Activated B cell treated with CpG ODN at 0.5 μM for 24 hours (primary cell): ENCODE measurements at regions not wholly inside any gene's neighbourhood (a gene's known extent, or its start where the extent isn't known, plus 50 kb on each side); places are given as distances from the start of the nearest gene placed in this dataset.

Source experiments
- ATAC-seq: fragments of 200-7000 bp; cut with Tn5 transposase; one replicate; pipeline ENCODE4 v1.10.0; 2021; ENCODE audit warnings: low read depth, mild to moderate bottlenecking, moderate library complexity
- CTCF ChIA-PET: fragments of 350-600 bp; sonication (Branson Sonifier 250); formaldehyde crosslinking; loops from one replicate; lab custom pipeline; 2021; ENCODE audit warnings: antibody characterized with exemption; lab: Charles Lee
- POLR2A ChIA-PET: fragments of 350-600 bp; sonication (Branson Sonifier 250); formaldehyde crosslinking; loops from one replicate; lab custom pipeline; 2021; ENCODE audit warnings: antibody characterized with exemption; lab: Charles Lee
- DNase-seq: peaks from one replicate; pipeline ENCODE4 v3.0.0; 2022
- H3K27ac Mint-ChIP-seq: one replicate; pipeline ENCODE4 v1.8.0; 2020; ENCODE audit warnings: mixed read lengths
- H3K27me3 Mint-ChIP-seq: one replicate; pipeline ENCODE4 v1.8.0; 2021; ENCODE audit warnings: mixed read lengths
- H3K36me3 Mint-ChIP-seq: one replicate; pipeline ENCODE4 v1.8.0; 2021; ENCODE audit warnings: low read depth, mixed read lengths
- H3K4me1 Mint-ChIP-seq: one replicate; pipeline ENCODE4 v1.8.0; 2021; ENCODE audit warnings: mixed read lengths
- H3K4me3 Mint-ChIP-seq: one replicate; pipeline ENCODE4 v1.8.0; 2020; ENCODE audit warnings: mild to moderate bottlenecking, mixed read lengths
- H3K9me3 Mint-ChIP-seq: one replicate; pipeline ENCODE4 v1.8.0; 2020; ENCODE audit warnings: mixed read lengths
- intact Hi-C: fragments of 100-400 bp; cut with micrococcal nuclease; formaldehyde crosslinking; loops from one replicate; pipeline ENCODE4 v1.15.1; 2024
- TF ChIP-seq, protein P1 (sequence below): fragments of 200-600 bp; IDR thresholded peaks from one replicate; pipeline ENCODE4 v1.8.0; 2022; ENCODE audit warnings: antibody characterized with exemption, mild to moderate bottlenecking

DNA sequence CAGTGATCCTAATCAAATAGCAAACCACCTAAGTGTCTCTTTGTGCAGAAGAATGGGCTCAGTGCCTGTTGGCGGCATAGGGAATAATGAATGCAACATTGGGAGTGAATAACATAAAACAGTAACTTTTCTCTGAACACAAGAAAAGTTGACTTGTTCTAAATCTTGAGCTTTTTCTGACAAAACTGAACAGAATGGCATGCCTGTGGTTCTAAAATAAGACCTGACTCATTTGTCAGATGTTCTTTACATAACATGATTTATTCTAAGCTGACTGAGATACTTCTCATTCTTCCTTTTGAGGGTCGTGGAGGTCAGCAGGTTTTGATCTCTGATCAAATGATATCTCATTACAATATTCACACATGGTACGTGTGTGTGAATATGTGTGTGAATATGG is 165.4 kb upstream of the WDR1 start:
- no peaks in the 10 kb centered on the region for H3K4me1 Mint-ChIP-seq
- no peak for ATAC-seq
- H3K4me3 Mint-ChIP-seq: no peak overlapping the region
- H3K36me3 Mint-ChIP-seq: no peaks in the 10 kb centered on the region
- TF ChIP-seq, protein P1, sequence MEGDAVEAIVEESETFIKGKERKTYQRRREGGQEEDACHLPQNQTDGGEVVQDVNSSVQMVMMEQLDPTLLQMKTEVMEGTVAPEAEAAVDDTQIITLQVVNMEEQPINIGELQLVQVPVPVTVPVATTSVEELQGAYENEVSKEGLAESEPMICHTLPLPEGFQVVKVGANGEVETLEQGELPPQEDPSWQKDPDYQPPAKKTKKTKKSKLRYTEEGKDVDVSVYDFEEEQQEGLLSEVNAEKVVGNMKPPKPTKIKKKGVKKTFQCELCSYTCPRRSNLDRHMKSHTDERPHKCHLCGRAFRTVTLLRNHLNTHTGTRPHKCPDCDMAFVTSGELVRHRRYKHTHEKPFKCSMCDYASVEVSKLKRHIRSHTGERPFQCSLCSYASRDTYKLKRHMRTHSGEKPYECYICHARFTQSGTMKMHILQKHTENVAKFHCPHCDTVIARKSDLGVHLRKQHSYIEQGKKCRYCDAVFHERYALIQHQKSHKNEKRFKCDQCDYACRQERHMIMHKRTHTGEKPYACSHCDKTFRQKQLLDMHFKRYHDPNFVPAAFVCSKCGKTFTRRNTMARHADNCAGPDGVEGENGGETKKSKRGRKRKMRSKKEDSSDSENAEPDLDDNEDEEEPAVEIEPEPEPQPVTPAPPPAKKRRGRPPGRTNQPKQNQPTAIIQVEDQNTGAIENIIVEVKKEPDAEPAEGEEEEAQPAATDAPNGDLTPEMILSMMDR: no peak
- POLR2A ChIA-PET: no interaction called here
- no peak overlapping the region for H3K27ac Mint-ChIP-seq
- DNase-seq: no peak
- H3K9me3 Mint-ChIP-seq: no peaks in the 10 kb centered on the region
- CTCF ChIA-PET: no interaction called here
- H3K27me3 Mint-ChIP-seq: peaks cover 2% of the 10 kb centered on the region
- intact Hi-C loops: no loop called here

DNA sequence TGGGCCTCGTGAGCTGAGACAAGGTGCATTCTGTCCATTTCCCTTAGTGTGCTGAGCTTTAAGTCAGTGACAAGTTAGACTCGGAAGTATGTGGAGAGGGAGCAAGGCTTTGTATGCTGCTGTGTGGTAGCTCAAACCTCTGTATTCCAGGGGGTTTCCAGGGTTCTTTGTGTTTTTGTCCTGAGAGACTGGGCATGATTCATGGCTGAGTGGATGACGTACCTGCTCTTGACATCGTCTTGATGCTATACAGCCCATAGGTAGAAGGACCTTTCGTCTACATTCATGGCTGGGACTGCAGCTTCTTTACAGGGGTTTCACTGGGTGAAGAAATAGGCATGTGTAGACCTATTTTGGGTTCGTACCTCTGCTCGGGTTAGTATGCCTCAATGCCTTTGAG is 162.7 kb upstream of the WDR1 start:
- Mint-ChIP-seq H3K4me3 (no peak overlapping the region), H3K27ac (no peak overlapping the region), H3K9me3 (no peaks in the 10 kb centered on the region), H3K36me3 (no peaks in the 10 kb centered on the region), H3K4me1 (no peaks in the 10 kb centered on the region), H3K27me3 (no peaks in the 10 kb centered on the region)
- DNase-seq (no peak), ATAC-seq (no peak)
- intact Hi-C loops: no loop called here
- ChIA-PET POLR2A (no interaction called here), CTCF (no interaction called here)
- TF ChIP-seq, protein P1: no peak

DNA sequence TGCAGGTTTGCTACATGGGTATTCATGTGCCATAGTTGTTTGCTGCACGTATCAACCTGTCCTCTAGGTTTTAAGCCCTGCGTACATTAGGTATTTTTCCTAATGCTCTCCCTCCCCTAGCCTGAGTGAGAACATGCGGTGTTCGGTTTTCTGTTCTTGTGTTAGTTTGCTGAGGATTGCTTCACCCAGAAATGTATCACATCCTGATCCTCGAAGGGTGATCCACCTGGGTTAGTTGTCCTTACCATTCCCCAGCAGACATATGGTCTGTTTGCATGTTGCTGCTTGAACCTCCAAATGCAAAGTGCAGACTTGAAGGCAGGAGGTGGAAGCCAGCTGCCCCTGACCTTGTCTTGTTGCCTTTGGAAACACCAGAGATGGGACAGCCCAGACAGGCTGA is 161.5 kb upstream of the WDR1 start:
- intact Hi-C loops: no loop called here
- no peaks in the 10 kb centered on the region for H3K27me3 Mint-ChIP-seq
- TF ChIP-seq, protein P1: no peak
- CTCF ChIA-PET: no interaction called here
- DNase-seq (no peak), ATAC-seq (no peak)
- no peaks in the 10 kb centered on the region for H3K36me3 Mint-ChIP-seq
- H3K4me3 Mint-ChIP-seq: no peak overlapping the region
- H3K27ac Mint-ChIP-seq: no peak overlapping the region
- no peaks in the 10 kb centered on the region for H3K9me3 Mint-ChIP-seq
- POLR2A ChIA-PET: no interaction called here
- H3K4me1 Mint-ChIP-seq: no peaks in the 10 kb centered on the region

DNA sequence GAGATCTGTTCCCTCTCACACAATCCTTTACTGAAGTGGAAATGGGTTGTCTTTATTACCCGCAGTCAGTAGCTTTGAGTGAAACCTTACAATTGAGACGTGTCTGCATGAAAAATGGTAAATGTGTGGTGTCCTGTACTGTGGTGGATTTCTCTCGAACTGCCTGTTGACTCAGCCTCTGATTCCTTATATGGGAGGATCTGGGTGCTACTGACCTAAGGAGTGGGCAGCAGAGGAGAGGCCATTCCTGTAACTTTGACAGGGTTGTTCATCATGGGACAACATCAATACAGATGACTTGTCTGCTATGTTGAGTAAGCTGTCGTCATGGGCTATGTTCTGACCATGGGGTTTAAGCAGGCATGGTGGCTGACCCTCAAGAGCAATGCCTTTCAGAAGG is 159.6 kb upstream of the WDR1 start:
- Mint-ChIP-seq H3K36me3 (no peaks in the 10 kb centered on the region), H3K27ac (no peak overlapping the region), H3K4me1 (no peaks in the 10 kb centered on the region), H3K9me3 (no peaks in the 10 kb centered on the region), H3K4me3 (no peak overlapping the region), H3K27me3 (no peaks in the 10 kb centered on the region)
- ATAC-seq (no peak), DNase-seq (no peak)
- CTCF ChIA-PET: no interaction called here
- intact Hi-C loops: no loop called here
- POLR2A ChIA-PET: no interaction called here
- TF ChIP-seq, protein P1: no peak

DNA sequence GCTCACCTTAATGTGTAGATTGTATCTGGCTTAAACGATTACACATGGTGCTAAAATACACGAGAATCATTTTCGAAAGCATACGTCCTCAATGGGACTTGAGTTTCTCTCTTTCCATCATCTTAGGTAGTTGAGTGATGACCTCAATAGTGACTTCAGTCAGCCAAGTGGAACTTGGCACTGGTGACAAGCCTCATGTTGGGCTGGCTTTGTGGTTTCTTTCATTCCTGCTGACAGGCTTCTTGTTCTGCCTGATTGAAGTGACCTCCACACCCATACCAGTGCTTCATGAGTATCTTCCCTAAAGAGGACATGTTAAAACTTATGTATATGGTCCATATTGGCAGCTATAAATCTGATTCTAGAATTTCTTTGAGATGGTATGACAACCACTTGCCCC is 159.1 kb upstream of the WDR1 start:
- ChIA-PET CTCF (no interaction called here), POLR2A (no interaction called here)
- DNase-seq: no peak
- intact Hi-C loops: no loop called here
- no peaks in the 10 kb centered on the region for H3K27me3 Mint-ChIP-seq
- no peaks in the 10 kb centered on the region for H3K4me1 Mint-ChIP-seq
- H3K27ac Mint-ChIP-seq: no peak overlapping the region
- H3K36me3 Mint-ChIP-seq: no peaks in the 10 kb centered on the region
- no peaks in the 10 kb centered on the region for H3K9me3 Mint-ChIP-seq
- TF ChIP-seq, protein P1: no peak
- no peak for ATAC-seq
- H3K4me3 Mint-ChIP-seq: no peak overlapping the region
